PC-3 (cell line): ENCODE measurements at regions not wholly inside any gene's neighbourhood (a gene's known extent, or its start where the extent isn't known, plus 50 kb on each side); places are given as distances from the start of the nearest gene placed in this dataset.

Experiments
- CTCF ChIP-seq: fragments of 300-600 bp; sonication (generic); conservative IDR thresholded peaks from 2 replicates; pipeline ENCODE4 v1.5.1; 2017; ENCODE audit warnings: antibody characterized with exemption, low read depth, mild to moderate bottlenecking, low read length
- EZH2 ChIP-seq: fragments of 300-600 bp; sonication (generic); IDR thresholded peaks from one replicate; pipeline ENCODE4 v1.6.1; 2017; ENCODE audit warnings: antibody characterized with exemption, mild to moderate bottlenecking, low read length; ENCODE audit not compliant: unreplicated experiment

- TF ChIP-seq EZH2 (no peak), CTCF (no peak)
Observed at GRCh38 chr9:81777482-81777881, 88.1 kb upstream of the TLE1 start.
